GM18498 (cell line): ENCODE measurements at regions not wholly inside any gene's neighbourhood (a gene's known extent, or its start where the extent isn't known, plus 50 kb on each side); places are given as distances from the start of the nearest gene placed in this dataset.
"Not testable (repeated sequence)": the region's sequence is repeated elsewhere in the genome, so short reads cannot be mapped to it uniquely, and the experiment has no call there.

Source experiments
- ATAC-seq: cut with Tn5 transposase; IDR thresholded peaks from one replicate; pipeline ENCODE4 v1.9.1; 2021; ENCODE audit warnings: mild to moderate bottlenecking, moderate library complexity; ENCODE audit not compliant: unreplicated experiment

- ATAC-seq, result no peak
Measured at GRCh38 chr2:182548031-182548950, 121.5 kb upstream of the PDE1A start.

GRCh38 chr2:182550234-182550633 lies 123.4 kb upstream of the PDE1A start:
- no peak for ATAC-seq

- ATAC-seq, result not testable (repeated sequence)
Measured at GRCh38 chr2:182552232-182552631, 125.4 kb upstream of the PDE1A start.

GRCh38 chr2:182552785-182553184 lies 125.9 kb upstream of the PDE1A start:
- not testable (repeated sequence) for ATAC-seq

- peak; percentile 99 for ATAC-seq
Measured at GRCh38 chr2:182553483-182553882, 126.6 kb upstream of the PDE1A start.

- ATAC-seq, result no peak
Measured at GRCh38 chr2:182554950-182555349, 128.1 kb upstream of the PDE1A start.

GRCh38 chr2:182558564-182558963 lies 131.7 kb upstream of the PDE1A start:
- ATAC-seq, result no peak

GRCh38 chr2:182559623-182560022 lies 132.8 kb upstream of the PDE1A start:
- no peak for ATAC-seq

GRCh38 chr2:182565911-182566567 lies 139.2 kb upstream of the PDE1A start:
- ATAC-seq, result no peak

- ATAC-seq, result no peak
Measured at GRCh38 chr2:182573553-182573952, 142.5 kb upstream of the DNAJC10 start.

- no peak for ATAC-seq
Measured at GRCh38 chr2:182577816-182578215, 138.2 kb upstream of the DNAJC10 start.

GRCh38 chr2:182581196-182581935 lies 134.7 kb upstream of the DNAJC10 start:
- no peak for ATAC-seq

- no peak for ATAC-seq
Measured at GRCh38 chr2:182584462-182584861, 131.6 kb upstream of the DNAJC10 start.

GRCh38 chr2:182585001-182585400 lies 131.1 kb upstream of the DNAJC10 start:
- no peak for ATAC-seq

- ATAC-seq, result no peak
Measured at GRCh38 chr2:182585430-182585829, 130.6 kb upstream of the DNAJC10 start.

- ATAC-seq, result peak; percentile 83
Measured at GRCh38 chr2:182586426-182586825, 129.6 kb upstream of the DNAJC10 start.

- no peak for ATAC-seq
Measured at GRCh38 chr2:182587831-182588230, 128.2 kb upstream of the DNAJC10 start.

- no peak for ATAC-seq
Measured at GRCh38 chr2:182589121-182589520, 126.9 kb upstream of the DNAJC10 start.

- no peak for ATAC-seq
Measured at GRCh38 chr2:182591774-182592173, 124.3 kb upstream of the DNAJC10 start.

GRCh38 chr2:182592691-182593393 lies 123.2 kb upstream of the DNAJC10 start:
- ATAC-seq, result no peak
